ENCODE measurements at regions not wholly inside any gene's neighbourhood (a gene's known extent, or its start where the extent isn't known, plus 50 kb on each side); places are given as distances from the start of the nearest gene placed in this dataset.

GRCh38 chr2:14565666-14566065, 66.9 kb upstream of the LRATD1 start (continued):
- TF ChIP-seq, protein P1, sequence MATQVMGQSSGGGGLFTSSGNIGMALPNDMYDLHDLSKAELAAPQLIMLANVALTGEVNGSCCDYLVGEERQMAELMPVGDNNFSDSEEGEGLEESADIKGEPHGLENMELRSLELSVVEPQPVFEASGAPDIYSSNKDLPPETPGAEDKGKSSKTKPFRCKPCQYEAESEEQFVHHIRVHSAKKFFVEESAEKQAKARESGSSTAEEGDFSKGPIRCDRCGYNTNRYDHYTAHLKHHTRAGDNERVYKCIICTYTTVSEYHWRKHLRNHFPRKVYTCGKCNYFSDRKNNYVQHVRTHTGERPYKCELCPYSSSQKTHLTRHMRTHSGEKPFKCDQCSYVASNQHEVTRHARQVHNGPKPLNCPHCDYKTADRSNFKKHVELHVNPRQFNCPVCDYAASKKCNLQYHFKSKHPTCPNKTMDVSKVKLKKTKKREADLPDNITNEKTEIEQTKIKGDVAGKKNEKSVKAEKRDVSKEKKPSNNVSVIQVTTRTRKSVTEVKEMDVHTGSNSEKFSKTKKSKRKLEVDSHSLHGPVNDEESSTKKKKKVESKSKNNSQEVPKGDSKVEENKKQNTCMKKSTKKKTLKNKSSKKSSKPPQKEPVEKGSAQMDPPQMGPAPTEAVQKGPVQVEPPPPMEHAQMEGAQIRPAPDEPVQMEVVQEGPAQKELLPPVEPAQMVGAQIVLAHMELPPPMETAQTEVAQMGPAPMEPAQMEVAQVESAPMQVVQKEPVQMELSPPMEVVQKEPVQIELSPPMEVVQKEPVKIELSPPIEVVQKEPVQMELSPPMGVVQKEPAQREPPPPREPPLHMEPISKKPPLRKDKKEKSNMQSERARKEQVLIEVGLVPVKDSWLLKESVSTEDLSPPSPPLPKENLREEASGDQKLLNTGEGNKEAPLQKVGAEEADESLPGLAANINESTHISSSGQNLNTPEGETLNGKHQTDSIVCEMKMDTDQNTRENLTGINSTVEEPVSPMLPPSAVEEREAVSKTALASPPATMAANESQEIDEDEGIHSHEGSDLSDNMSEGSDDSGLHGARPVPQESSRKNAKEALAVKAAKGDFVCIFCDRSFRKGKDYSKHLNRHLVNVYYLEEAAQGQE (tag by site-specific recombination; IDR thresholded peaks at IDR 0.05) = no peak
- no peak for TF ChIP-seq ZNF701 (tag by site-specific recombination; IDR thresholded peaks at IDR 0.05)
- no peak for TF ChIP-seq GLIS2 (tag by site-specific recombination; IDR thresholded peaks at IDR 0.05)
- TF ChIP-seq TSHZ1 (tag by site-specific recombination; IDR thresholded peaks at IDR 0.05; ENCODE audit: borderline replicate concordance) = no peak
- TF ChIP-seq ZNF610 (tag by site-specific recombination; IDR thresholded peaks at IDR 0.05; ENCODE audit: borderline replicate concordance) = no peak
- TF ChIP-seq, protein P2, sequence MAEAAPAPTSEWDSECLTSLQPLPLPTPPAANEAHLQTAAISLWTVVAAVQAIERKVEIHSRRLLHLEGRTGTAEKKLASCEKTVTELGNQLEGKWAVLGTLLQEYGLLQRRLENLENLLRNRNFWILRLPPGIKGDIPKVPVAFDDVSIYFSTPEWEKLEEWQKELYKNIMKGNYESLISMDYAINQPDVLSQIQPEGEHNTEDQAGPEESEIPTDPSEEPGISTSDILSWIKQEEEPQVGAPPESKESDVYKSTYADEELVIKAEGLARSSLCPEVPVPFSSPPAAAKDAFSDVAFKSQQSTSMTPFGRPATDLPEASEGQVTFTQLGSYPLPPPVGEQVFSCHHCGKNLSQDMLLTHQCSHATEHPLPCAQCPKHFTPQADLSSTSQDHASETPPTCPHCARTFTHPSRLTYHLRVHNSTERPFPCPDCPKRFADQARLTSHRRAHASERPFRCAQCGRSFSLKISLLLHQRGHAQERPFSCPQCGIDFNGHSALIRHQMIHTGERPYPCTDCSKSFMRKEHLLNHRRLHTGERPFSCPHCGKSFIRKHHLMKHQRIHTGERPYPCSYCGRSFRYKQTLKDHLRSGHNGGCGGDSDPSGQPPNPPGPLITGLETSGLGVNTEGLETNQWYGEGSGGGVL (tag by site-specific recombination; IDR thresholded peaks at IDR 0.05) = no peak
- TF ChIP-seq SCRT2 (tag by site-specific recombination; IDR thresholded peaks at IDR 0.05) = no peak
- no peak for TF ChIP-seq ZNF561 (tag by site-specific recombination; IDR thresholded peaks at IDR 0.05; ENCODE audit: borderline replicate concordance)
- no peak for TF ChIP-seq ZNF629 (tag by site-specific recombination; IDR thresholded peaks at IDR 0.05)
- TF ChIP-seq ZNF292 (tag by site-specific recombination; IDR thresholded peaks at IDR 0.05; ENCODE audit: borderline replicate concordance, low read depth) = no peak
- TF ChIP-seq, protein P3, sequence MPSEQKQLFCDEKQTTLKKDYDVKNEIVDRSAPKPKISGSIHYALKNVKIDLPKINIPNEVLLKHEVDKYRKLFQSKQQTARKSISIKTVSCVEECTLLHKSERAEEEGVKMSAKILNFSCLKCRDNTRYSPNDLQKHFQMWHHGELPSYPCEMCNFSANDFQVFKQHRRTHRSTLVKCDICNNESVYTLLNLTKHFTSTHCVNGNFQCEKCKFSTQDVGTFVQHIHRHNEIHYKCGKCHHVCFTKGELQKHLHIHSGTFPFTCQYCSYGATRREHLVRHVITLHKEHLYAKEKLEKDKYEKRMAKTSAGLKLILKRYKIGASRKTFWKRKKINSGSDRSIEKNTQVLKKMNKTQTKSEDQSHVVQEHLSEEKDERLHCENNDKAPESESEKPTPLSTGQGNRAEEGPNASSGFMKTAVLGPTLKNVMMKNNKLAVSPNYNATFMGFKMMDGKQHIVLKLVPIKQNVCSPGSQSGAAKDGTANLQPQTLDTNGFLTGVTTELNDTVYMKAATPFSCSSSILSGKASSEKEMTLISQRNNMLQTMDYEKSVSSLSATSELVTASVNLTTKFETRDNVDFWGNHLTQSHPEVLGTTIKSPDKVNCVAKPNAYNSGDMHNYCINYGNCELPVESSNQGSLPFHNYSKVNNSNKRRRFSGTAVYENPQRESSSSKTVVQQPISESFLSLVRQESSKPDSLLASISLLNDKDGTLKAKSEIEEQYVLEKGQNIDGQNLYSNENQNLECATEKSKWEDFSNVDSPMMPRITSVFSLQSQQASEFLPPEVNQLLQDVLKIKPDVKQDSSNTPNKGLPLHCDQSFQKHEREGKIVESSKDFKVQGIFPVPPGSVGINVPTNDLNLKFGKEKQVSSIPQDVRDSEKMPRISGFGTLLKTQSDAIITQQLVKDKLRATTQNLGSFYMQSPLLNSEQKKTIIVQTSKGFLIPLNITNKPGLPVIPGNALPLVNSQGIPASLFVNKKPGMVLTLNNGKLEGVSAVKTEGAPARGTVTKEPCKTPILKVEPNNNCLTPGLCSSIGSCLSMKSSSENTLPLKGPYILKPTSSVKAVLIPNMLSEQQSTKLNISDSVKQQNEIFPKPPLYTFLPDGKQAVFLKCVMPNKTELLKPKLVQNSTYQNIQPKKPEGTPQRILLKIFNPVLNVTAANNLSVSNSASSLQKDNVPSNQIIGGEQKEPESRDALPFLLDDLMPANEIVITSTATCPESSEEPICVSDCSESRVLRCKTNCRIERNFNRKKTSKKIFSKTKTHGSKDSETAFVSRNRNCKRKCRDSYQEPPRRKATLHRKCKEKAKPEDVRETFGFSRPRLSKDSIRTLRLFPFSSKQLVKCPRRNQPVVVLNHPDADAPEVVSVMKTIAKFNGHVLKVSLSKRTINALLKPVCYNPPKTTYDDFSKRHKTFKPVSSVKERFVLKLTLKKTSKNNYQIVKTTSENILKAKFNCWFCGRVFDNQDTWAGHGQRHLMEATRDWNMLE (tag by site-specific recombination; conservative IDR thresholded peaks at IDR 0.05; ENCODE audit: low read depth) = no peak
- TF ChIP-seq OVOL3 (tag by site-specific recombination; IDR thresholded peaks at IDR 0.05) = no peak
- no peak for TF ChIP-seq ZNF112 (tag by site-specific recombination; IDR thresholded peaks at IDR 0.05)
